ENCODE measurements at regions not wholly inside any gene's neighbourhood (a gene's known extent, or its start where the extent isn't known, plus 50 kb on each side); places are given as distances from the start of the nearest gene placed in this dataset.

DNA sequence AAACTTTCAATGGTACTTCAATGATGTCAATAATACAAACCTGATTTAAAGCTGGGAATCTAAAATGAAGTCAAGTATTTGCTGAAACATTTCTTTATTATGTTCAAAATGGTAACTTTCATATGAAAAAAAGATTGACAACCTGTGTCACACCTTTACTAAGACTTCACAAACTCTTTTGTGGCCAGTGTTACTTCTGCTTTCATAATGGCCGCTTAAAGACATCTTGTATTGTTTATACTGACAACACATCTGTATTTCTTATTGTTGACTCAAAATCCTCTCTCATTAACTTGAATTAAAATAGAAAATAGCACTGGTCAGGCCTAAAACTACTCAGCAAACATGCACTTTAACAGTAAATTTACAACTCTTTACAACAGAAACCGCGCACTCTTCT lies 312.3 kb upstream of the CNTN6 start:
- no peak overlapping the region for H3K4me2 ChIP-seq (ENCODE audit: insufficient read depth in 1 of 2, low read depth in 2 of 2, low read length in 2 of 2)
- TF ChIP-seq, protein P1, sequence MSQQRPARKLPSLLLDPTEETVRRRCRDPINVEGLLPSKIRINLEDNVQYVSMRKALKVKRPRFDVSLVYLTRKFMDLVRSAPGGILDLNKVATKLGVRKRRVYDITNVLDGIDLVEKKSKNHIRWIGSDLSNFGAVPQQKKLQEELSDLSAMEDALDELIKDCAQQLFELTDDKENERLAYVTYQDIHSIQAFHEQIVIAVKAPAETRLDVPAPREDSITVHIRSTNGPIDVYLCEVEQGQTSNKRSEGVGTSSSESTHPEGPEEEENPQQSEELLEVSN (IDR thresholded peaks at IDR 0.05): no peak
- no peak for TF ChIP-seq CREB1 (IDR thresholded peaks at IDR 0.05)
- no peak for TF ChIP-seq CHD2 (IDR thresholded peaks at IDR 0.05; ENCODE audit: low read length)
- no peak for TF ChIP-seq TEAD4 (IDR thresholded peaks at IDR 0.05; ENCODE audit: low read depth, low read length)
- no peak for TF ChIP-seq TAF1 (IDR thresholded peaks at IDR 0.05; ENCODE audit: low read depth, low read length)
- no peak for TF ChIP-seq HDAC2 (IDR thresholded peaks at IDR 0.05; ENCODE audit: borderline replicate concordance in 1 of 2, low read depth in 2 of 2, low read length in 2 of 2)
- TF ChIP-seq SP2 (IDR thresholded peaks at IDR 0.05; ENCODE audit: low read length): no peak
- TF ChIP-seq JUND (IDR thresholded peaks at IDR 0.05; ENCODE audit: low read length): no peak
- TF ChIP-seq USF2 (IDR thresholded peaks at IDR 0.05; ENCODE audit: low read length): no peak
- no peak for TF ChIP-seq SIRT6 (IDR thresholded peaks at IDR 0.05; ENCODE audit: low read length)
- no peak for TF ChIP-seq EGR1 (IDR thresholded peaks at IDR 0.05; ENCODE audit: borderline replicate concordance, low read depth, low read length)
- TF ChIP-seq CTCF (IDR thresholded peaks at IDR 0.05; ENCODE audit: control extremely low read depth in 1 of 3, insufficient read depth in 1 of 3, low read depth in 1 of 3, low read length in 3 of 3): no peak
- H2BK20ac ChIP-seq (ENCODE audit: low read length): no peak overlapping the region
- H3K36me3 ChIP-seq (ENCODE audit: control insufficient read depth in 2 of 4, insufficient read depth in 4 of 4, low read length in 3 of 4): no peaks in the 10 kb centered on the region
- FAIRE-seq: no peak
- no peaks in the 10 kb centered on the region for H3K27me3 ChIP-seq (replicated peaks in 1 of 4; ENCODE audit: control insufficient read depth in 3 of 4, extremely low read depth in 1 of 4, insufficient read depth in 3 of 4, low read length in 3 of 4)
- H4K5ac ChIP-seq (ENCODE audit: insufficient read length, low read depth, low read length): no peak overlapping the region
- no peaks in the 10 kb centered on the region for H3K4me1 ChIP-seq (replicated peaks in 1 of 4; ENCODE audit: control insufficient read depth in 3 of 4, insufficient read depth in 4 of 4, low read length in 3 of 4)
- no peak overlapping the region for H2BK5ac ChIP-seq (ENCODE audit: low read depth, low read length)
- H3K4ac ChIP-seq (replicated peaks; ENCODE audit: insufficient read length, low read depth, low read length): no peak overlapping the region
- H3K4me3 ChIP-seq (ENCODE audit: extremely low read depth in 1 of 4, insufficient read depth in 2 of 4, low read depth in 3 of 4, low read length in 4 of 4): no peak overlapping the region
- no peak overlapping the region for H4K91ac ChIP-seq (replicated peaks; ENCODE audit: insufficient read length, low read length)
- no peak overlapping the region for H4K8ac ChIP-seq (ENCODE audit: extremely low read depth, insufficient read depth, low read length)
- H3K18ac ChIP-seq (ENCODE audit: extremely low read depth, low read length): no peak overlapping the region
- no peak overlapping the region for H2BK15ac ChIP-seq (ENCODE audit: low read length)
- no peaks in the 10 kb centered on the region for H3K79me2 ChIP-seq (ENCODE audit: control insufficient read depth in 1 of 2, insufficient read depth in 2 of 2, low read length in 2 of 2)
- no peaks in the 10 kb centered on the region for H3K23me2 ChIP-seq (ENCODE audit: low read depth, low read length)
- H4K20me1 ChIP-seq (replicated peaks in 1 of 2; ENCODE audit: control insufficient read depth in 1 of 2, insufficient read depth in 2 of 2, low read length in 2 of 2): no peaks in the 10 kb centered on the region
- no peak overlapping the region for H2AFZ ChIP-seq (ENCODE audit: low read length)
- no peak overlapping the region for H2BK120ac ChIP-seq (replicated peaks; ENCODE audit: low read depth, low read length)
- no peak for DNase-seq (ENCODE audit: low read depth in 1 of 2, low spot score in 2 of 2)
- H2BK12ac ChIP-seq (ENCODE audit: low read depth, low read length): no peak overlapping the region
- CTCF ChIA-PET (ENCODE audit: partially characterized antibody): no interaction called here
- no peak overlapping the region for H2AK5ac ChIP-seq (ENCODE audit: low read depth, low read length)
- no peak overlapping the region for H3K27ac ChIP-seq (ENCODE audit: low read depth, low read length)
- POLR2A ChIA-PET (ENCODE audit: partially characterized antibody): no interaction called here
- H3K14ac ChIP-seq (ENCODE audit: insufficient read length): no peak overlapping the region
- no peaks in the 10 kb centered on the region for H3K9me3 ChIP-seq (ENCODE audit: insufficient read depth in 2 of 2, low read depth in 1 of 2, low read length in 1 of 2)
- no peak overlapping the region for H3K23ac ChIP-seq (ENCODE audit: insufficient read length)
- H3K56ac ChIP-seq (replicated peaks; ENCODE audit: insufficient read length, low read depth, low read length): no peak overlapping the region
- H3K9ac ChIP-seq (replicated peaks in 1 of 4; ENCODE audit: extremely low read depth in 1 of 4, low read depth in 3 of 4, low read length in 3 of 4): no peak overlapping the region
- H3K79me1 ChIP-seq (ENCODE audit: low read depth, low read length): no peaks in the 10 kb centered on the region
- 85% methylated on average over 3 of the region's 3 CpGs; no CpG with 5 or more reads in 1 of the 2 experiments for WGBS, 2 experiments (ENCODE audit: extremely low coverage in 1 of 2, insufficient coverage in 1 of 2, insufficient read length in 1 of 2, insufficient replicate concordance in 2 of 2, low coverage in 1 of 2, low lambda C conversion rate in 2 of 2, missing lambda C conversion rate in 1 of 2)

Data from H1 (cell line).